ENCODE measurements at regions not wholly inside any gene's neighbourhood (a gene's known extent, or its start where the extent isn't known, plus 50 kb on each side); places are given as distances from the start of the nearest gene placed in this dataset.

DNA sequence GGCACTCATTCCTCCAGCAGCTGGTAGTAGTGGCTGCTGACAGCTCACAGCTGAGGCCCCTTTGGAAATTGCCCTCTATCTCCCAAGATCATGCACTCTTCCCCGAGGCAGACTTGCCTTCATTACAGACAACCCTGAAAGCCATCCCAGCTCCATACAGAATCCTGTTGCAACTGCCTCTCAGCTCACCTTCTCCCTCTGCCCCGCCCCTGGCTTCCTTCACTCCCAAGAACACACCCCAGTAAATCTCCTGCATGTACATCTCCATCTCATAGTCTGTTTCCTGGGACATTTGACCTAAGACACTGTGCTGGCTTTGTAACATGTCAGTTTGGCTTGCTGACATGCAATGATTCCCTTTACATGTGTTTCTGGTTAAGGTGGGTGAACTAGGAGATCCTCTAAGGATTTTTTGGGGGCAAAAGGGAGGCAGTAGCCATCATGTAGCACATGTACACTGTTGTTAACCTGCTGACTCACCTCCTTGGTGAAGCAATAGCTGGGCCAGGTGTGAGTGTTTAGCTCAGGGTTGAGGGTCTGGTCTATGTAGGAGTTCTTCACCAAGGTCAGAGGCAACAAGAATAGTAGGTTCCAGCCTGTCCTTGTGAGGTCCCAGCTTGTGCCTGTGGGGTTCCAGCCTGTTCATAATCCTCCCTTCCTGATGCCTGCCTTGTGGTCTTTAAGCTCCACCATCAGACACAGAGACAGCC lies 179.6 kb downstream of the CSNK2A3 start:
- FAIRE-seq = no peak

- no peak for FAIRE-seq
These were observed 181.2 kb downstream of the CSNK2A3 start for GRCh38 chr11:11171854-11172253.

GRCh38 chr11:11171285-11171684 lies 181.8 kb downstream of the CSNK2A3 start:
- no peak for FAIRE-seq

DNA sequence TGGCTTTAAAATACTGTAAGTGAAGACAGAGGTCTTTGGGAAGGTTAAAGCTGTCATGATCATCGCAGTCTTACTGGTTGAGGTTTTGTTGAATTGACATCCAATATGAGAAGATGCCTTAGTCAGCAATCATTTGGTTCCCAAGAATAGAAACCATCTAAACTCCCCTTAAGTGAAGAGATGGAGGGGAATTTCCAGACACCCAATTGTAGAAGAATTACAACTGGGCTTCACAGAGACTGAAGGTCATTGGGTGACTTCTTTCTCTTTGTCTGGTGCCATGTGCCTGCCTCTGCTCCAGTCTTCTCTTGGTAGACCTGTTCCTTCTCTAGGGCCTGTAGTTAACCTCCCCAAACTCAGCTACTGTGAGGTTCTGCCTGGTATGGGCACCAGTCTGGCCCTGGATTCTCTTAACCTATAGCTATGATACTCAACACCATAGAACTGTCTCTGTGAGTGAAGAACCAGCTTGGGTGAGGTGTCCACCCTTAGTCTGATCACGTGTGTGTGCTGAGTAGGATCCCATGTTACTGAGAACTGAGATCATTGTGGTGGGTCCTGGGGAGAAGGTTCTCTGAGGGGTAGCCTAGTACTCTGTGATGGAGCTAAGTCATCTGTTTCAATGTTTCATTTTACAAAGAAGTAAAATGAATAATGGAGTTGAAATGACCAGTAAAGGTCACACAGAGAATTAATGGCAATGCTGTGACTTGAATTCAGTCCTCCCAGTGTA lies 182.5 kb downstream of the CSNK2A3 start:
- FAIRE-seq = no peak

GRCh38 chr11:11169715-11170351 lies 183.2 kb downstream of the CSNK2A3 start:
- no peak for FAIRE-seq

GRCh38 chr11:11167806-11168205 lies 185.2 kb downstream of the CSNK2A3 start:
- no peak for FAIRE-seq

- FAIRE-seq = no peak
These were observed 188.7 kb downstream of the CSNK2A3 start for GRCh38 chr11:11164334-11164690.

GRCh38 chr11:11163669-11164333 lies 189.2 kb downstream of the CSNK2A3 start:
- FAIRE-seq = no peak

DNA sequence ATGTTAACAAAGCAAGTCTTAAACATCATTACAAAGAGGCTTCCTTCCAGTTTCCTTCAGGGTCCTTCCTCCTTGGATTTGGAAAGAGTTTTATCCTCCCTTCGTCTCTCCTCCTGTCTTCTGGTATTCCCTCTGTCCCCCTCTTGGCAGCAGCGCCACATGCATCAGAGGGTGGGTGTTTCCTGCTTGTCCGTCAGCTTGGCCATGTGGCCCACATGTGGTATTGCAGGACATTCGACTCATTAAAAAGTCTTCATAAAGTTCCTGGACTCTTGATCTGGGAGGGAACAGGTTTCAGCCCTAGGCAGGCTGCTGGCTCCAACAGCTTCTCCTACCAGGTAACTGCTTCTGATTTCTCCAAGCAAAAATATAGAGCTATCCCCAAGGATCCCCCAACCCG lies 189.8 kb downstream of the CSNK2A3 start:
- FAIRE-seq = no peak

DNA sequence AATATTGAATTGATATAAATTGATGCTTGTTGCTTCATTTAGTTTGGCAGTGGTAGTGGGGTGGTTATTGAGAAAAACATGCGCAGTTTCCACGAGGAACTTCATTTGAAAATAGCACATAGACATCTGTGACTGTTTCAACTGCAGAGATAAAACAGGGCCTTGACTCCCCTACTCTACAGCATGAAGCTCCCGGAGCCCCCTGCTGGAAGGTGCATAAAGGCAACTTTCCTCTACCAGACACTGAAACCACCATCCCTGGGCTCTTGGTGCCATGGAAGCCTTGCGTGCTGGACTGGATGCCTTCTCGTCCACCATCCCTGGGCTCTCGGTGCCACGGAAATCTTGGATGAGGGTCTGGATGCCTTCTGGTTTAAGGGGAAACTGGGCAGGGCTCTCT lies 195.9 kb downstream of the CSNK2A3 start:
- no peak for FAIRE-seq

DNA sequence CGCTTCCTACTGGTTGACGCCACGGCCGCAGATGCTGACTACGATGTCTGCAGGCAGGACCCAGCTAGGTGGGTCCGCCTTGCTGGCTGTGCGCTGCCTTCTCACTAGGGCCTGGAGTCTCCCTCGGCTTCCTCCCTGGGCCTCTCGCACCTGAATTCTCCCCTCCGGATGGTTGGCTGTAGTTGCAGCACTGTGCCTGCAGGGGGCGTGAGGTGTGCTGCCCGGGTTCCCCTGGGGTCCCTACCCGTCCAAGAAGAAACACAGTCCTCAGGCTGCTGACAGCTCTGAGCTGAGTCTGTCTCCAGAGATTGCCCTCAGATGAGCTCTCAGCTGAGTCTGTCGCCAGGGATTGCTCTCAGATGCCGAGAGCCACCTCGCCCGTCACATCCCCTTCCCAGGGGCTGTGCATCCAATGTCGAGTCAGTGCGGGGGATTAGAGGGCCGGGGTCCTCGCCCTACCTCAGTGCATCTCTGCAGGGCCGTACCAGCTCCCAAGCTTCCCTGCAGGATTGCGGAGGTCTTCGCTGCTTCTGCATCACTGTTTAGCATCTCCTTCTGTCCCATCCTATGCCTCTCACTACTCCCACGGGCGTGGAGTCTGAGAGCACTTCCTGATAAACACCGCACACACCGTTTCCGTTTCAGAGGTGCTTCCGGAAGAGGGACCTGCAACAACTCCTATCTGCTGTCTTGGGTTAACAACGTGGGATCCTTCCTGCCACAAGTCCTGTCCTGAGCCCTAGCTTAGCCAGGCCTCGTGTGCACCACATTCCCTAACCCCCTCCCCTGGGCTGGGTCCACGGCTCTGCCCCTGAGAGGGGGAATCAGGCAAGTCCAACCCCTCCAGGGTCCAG lies 196.9 kb downstream of the CSNK2A3 start:
- FAIRE-seq = no peak

- no peak for FAIRE-seq
These were observed 200.2 kb downstream of the CSNK2A3 start for GRCh38 chr11:11152877-11153276.

GRCh38 chr11:11149671-11150459 lies 203.2 kb downstream of the CSNK2A3 start:
- FAIRE-seq = no peak

DNA sequence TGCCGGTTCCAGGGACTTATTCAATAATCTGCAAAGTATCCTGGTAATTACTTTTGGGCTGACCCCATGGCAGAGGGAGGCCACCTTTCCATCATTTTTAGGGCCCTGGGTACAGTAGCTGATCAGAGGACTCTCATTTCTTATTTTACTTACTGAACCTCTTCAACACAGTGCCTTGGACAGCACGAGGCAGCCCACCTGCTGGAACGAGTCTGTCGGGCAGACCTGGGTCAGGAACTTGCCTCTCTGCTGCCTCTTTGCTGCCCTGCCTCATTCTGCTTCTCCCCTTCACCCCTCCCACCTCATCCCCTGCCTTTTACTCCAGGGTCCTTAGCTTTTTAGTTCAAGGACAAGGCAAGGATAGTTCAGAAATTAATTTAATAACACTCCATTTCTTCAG lies 204.5 kb downstream of the CSNK2A3 start:
- no peak for FAIRE-seq

- no peak for FAIRE-seq
These were observed 204.9 kb downstream of the CSNK2A3 start for GRCh38 chr11:11148104-11148509.

- no peak for FAIRE-seq
These were observed 206.2 kb downstream of the CSNK2A3 start for GRCh38 chr11:11146830-11147229.

DNA sequence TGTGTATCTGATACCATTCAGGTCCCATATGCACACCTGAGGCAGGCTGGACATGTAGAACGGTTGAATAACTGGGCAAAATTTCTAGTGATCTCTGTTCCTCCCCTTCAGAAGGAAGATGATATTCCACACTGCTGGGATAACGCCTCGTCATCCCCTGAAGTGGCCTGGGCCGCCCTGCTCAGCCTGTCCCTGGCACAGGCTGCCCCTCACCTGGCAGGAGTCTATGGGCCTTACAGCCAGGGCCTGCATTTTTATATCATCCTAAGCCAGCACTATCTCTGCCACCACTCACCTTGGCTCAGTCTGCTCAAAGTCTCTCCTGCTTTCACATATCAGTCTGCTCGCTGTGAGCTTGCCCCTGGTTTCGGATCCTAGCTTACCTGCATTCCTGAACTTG lies 209.2 kb downstream of the CSNK2A3 start:
- FAIRE-seq = no peak

GRCh38 chr11:11142430-11142829 lies 210.6 kb downstream of the CSNK2A3 start:
- no peak for FAIRE-seq

DNA sequence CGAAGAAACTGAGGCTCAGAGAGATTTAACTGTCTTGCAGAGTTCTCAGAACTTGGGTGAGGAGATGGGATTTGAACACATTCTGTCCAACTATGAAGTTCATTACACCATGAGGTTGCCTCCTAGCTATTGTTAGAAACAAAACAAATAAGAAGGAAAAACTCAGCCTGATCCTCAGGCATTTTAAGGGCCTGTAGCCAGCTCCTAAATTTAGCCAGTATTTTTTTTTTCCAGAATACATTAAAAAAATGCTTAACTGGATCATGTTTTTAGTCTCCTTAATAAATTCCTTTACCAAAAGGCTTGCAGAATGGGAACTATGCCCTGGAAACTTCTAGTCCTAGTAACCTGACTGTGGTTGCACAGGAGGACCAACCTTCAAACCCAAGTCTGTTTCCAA lies 212.0 kb downstream of the CSNK2A3 start:
- no peak for FAIRE-seq

- no peak for FAIRE-seq
These were observed 212.5 kb downstream of the CSNK2A3 start for GRCh38 chr11:11140510-11140909.

DNA sequence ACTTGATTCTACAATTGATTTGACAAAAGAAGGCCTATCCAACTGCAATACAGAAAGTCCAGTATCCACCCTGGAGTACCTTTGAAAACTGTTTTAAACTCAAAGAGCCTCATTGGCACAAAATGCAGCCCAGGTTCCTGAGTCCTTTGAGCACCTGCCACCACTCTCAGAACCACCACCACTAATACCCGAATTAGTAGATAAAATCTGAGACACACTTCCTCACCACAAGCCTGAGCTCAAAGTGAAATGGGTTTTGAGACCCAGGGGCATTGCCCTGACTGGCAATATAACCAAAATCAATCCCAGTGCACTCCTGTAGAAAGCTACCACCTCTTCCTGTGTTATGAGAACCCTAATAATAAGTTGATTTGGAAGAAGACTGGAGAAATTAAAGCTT lies 215.7 kb downstream of the CSNK2A3 start:
- FAIRE-seq = no peak
